ENCODE measurements at regions not wholly inside any gene's neighbourhood (a gene's known extent, or its start where the extent isn't known, plus 50 kb on each side); places are given as distances from the start of the nearest gene placed in this dataset.
A peak's percentile ranks its signal among the peaks of the same experiment; 100 is the strongest.

GRCh38 chr7:18353339-18353738 is 142.2 kb upstream of the HDAC9 start:
- Histone ChIP-seq H3K4me1 (ENCODE audit: control insufficient read depth, insufficient read depth, low read length) (peaks cover 2% of the 10 kb centered on the region; the same call in 1 of the 2 replicates), H3K36me3 (ENCODE audit: control insufficient read depth in 2 of 2, insufficient read depth in 1 of 2, low read length in 2 of 2) (no peaks in the 10 kb centered on the region), H3K4me3 (ENCODE audit: low read depth, low read length) (no peak overlapping the region), H3K27ac (ENCODE audit: extremely low read depth, low read depth, low read length) (no peak overlapping the region), H3K9me3 (ENCODE audit: control insufficient read depth, insufficient read depth, low read depth, low read length) (no peaks in the 10 kb centered on the region)
- CTCF ChIA-PET = interaction anchor here (0.5 to 3.8 kb wide), 21 partner anchors 9 to 699 kb away, joined by 3 to 36 read pairs (median 4); partner anchors contain the start of gene HDAC9
- TF ChIP-seq GFI1B (tag by site-specific recombination; IDR thresholded peaks at IDR 0.05) (no peak), ZBTB8A (tag by site-specific recombination; IDR thresholded peaks at IDR 0.05) (no peak)
- POLR2A ChIA-PET = no interaction called here

GRCh38 chr7:18354108-18355085 is 141.2 kb upstream of the HDAC9 start:
- no peaks in the 10 kb centered on the region for H3K36me3 ChIP-seq (ENCODE audit: control insufficient read depth in 2 of 2, insufficient read depth in 1 of 2, low read length in 2 of 2)
- ChIA-PET CTCF (interaction anchor here (0.6 to 3.8 kb wide), 12 partner anchors 9 to 433 kb away, joined by 3 to 27 read pairs (median 4); no protein-coding TSS in a partner anchor), POLR2A (no interaction called here)
- no peak overlapping the region for H3K27ac ChIP-seq (ENCODE audit: extremely low read depth, low read depth, low read length)
- no peak overlapping the region for H3K4me3 ChIP-seq (ENCODE audit: low read depth, low read length)
- TF ChIP-seq ZNF148 (tag by site-specific recombination; IDR thresholded peaks at IDR 0.05; ENCODE audit: borderline replicate concordance) (no peak), ZNF585B (tag by site-specific recombination; IDR thresholded peaks at IDR 0.05) (no peak), ZNF280C (tag by site-specific recombination; IDR thresholded peaks at IDR 0.05) (no peak), ZNF624 (tag by site-specific recombination; IDR thresholded peaks at IDR 0.05) (no peak), ZEB2 (tag by site-specific recombination; IDR thresholded peaks at IDR 0.05) (no peak), ZNF791 (tag by site-specific recombination; IDR thresholded peaks at IDR 0.05) (no peak), PRDM6 (tag by site-specific recombination; IDR thresholded peaks at IDR 0.05) (peak; percentile 57; the same call in 1 of the 2 replicates)
- peaks cover 2% of the 10 kb centered on the region; the same call in 1 of the 2 replicates for H3K4me1 ChIP-seq (ENCODE audit: control insufficient read depth, insufficient read depth, low read length)
- H3K9me3 ChIP-seq (ENCODE audit: control insufficient read depth, insufficient read depth, low read depth, low read length) = no peaks in the 10 kb centered on the region

- CTCF ChIA-PET = interaction anchor here (0.6 to 2.7 kb wide), 9 partner anchors 17 to 521 kb away, joined by 3 to 14 read pairs (median 3); no protein-coding TSS in a partner anchor
- peaks cover 2% of the 10 kb centered on the region; the same call in 1 of the 2 replicates for H3K4me1 ChIP-seq (ENCODE audit: control insufficient read depth, insufficient read depth, low read length)
- TF ChIP-seq CTCF (tag by site-specific recombination; IDR thresholded peaks at IDR 0.05) (0 out of 2 replicates have a peak, but pooled peaks have one; percentile 13), ZNF629 (tag by site-specific recombination; IDR thresholded peaks at IDR 0.05) (0 out of 2 replicates have a peak, but pooled peaks have one; percentile 18), ZNF362 (tag by site-specific recombination; IDR thresholded peaks at IDR 0.05) (peak; percentile 94), ZFP37 (tag by site-specific recombination; IDR thresholded peaks at IDR 0.05) (no peak)
- H3K36me3 ChIP-seq (ENCODE audit: control insufficient read depth in 2 of 2, insufficient read depth in 1 of 2, low read length in 2 of 2) = no peaks in the 10 kb centered on the region
- H3K4me3 ChIP-seq (ENCODE audit: low read depth, low read length) = no peak overlapping the region
- H3K27ac ChIP-seq (ENCODE audit: extremely low read depth, low read depth, low read length) = no peak overlapping the region
- no peaks in the 10 kb centered on the region for H3K9me3 ChIP-seq (ENCODE audit: control insufficient read depth, insufficient read depth, low read depth, low read length)
- POLR2A ChIA-PET = interaction anchor here (0.7 kb wide), 1 partner anchor 215 kb away, joined by 4 read pairs; no protein-coding TSS in a partner anchor
Measured at GRCh38 chr7:18356191-18356645, 139.3 kb upstream of the HDAC9 start.
